NCI-H748 (cell line): ENCODE measurements at regions not wholly inside any gene's neighbourhood (a gene's known extent, or its start where the extent isn't known, plus 50 kb on each side); places are given as distances from the start of the nearest gene placed in this dataset.
"Not testable (repeated sequence)": the region's sequence is repeated elsewhere in the genome, so short reads cannot be mapped to it uniquely, and the experiment has no call there.

Source experiments
- DNase-seq: peaks from one replicate; lab custom pipeline; 2025; ENCODE audit not compliant: unreplicated experiment; lab: John Stamatoyannopoulos, UW

- DNase-seq: not testable (repeated sequence)
Observed at GRCh38 chr3:103564116-103564515, 1129.3 kb downstream of the ZPLD1 start.

GRCh38 chr3:103585809-103586208, 1151.0 kb downstream of the ZPLD1 start:
- DNase-seq: no peak

- DNase-seq: no peak
Observed at GRCh38 chr3:103589770-103590169, 1155.0 kb downstream of the ZPLD1 start.

GRCh38 chr3:103600844-103601243, 1166.0 kb downstream of the ZPLD1 start:
- no peak for DNase-seq

- DNase-seq: no peak
Observed at GRCh38 chr3:103601666-103602065, 1166.9 kb downstream of the ZPLD1 start.

- no peak for DNase-seq
Observed at GRCh38 chr3:103609472-103609871, 1174.7 kb downstream of the ZPLD1 start.

- DNase-seq: no peak
Observed at GRCh38 chr3:103613397-103614156, 1178.8 kb downstream of the ZPLD1 start.

GRCh38 chr3:103614719-103615118, 1179.9 kb downstream of the ZPLD1 start:
- DNase-seq: no peak

GRCh38 chr3:103617961-103618360, 1183.1 kb downstream of the ZPLD1 start:
- no peak for DNase-seq

- no peak for DNase-seq
Observed at GRCh38 chr3:103624271-103624670, 1189.5 kb downstream of the ZPLD1 start.

GRCh38 chr3:103629391-103629790, 1194.6 kb downstream of the ZPLD1 start:
- DNase-seq: no peak

GRCh38 chr3:103644450-103644849, 1209.6 kb downstream of the ZPLD1 start:
- DNase-seq: no peak

- no peak for DNase-seq
Observed at GRCh38 chr3:103653996-103654395, 1219.2 kb downstream of the ZPLD1 start.

GRCh38 chr3:103657756-103658155, 1222.9 kb downstream of the ZPLD1 start:
- no peak for DNase-seq

- no peak for DNase-seq
Observed at GRCh38 chr3:103660810-103661209, 1226.0 kb downstream of the ZPLD1 start.

GRCh38 chr3:103662591-103662990, 1227.8 kb downstream of the ZPLD1 start:
- DNase-seq: no peak

GRCh38 chr3:103672346-103672745, 1237.5 kb downstream of the ZPLD1 start:
- no peak for DNase-seq

GRCh38 chr3:103684904-103685303, 1250.1 kb downstream of the ZPLD1 start:
- DNase-seq: peak; percentile 94

- DNase-seq: no peak
Observed at GRCh38 chr3:103685939-103686338, 1251.1 kb downstream of the ZPLD1 start.

- no peak for DNase-seq
Observed at GRCh38 chr3:103690536-103690935, 1255.7 kb downstream of the ZPLD1 start.

- no peak for DNase-seq
Observed at GRCh38 chr3:103693831-103694230, 1259.0 kb downstream of the ZPLD1 start.

- DNase-seq: no peak
Observed at GRCh38 chr3:103698646-103699045, 1263.8 kb downstream of the ZPLD1 start.

GRCh38 chr3:103699228-103699627, 1264.4 kb downstream of the ZPLD1 start:
- no peak for DNase-seq
